ENCODE measurements at regions not wholly inside any gene's neighbourhood (a gene's known extent, or its start where the extent isn't known, plus 50 kb on each side); places are given as distances from the start of the nearest gene placed in this dataset.

DNA sequence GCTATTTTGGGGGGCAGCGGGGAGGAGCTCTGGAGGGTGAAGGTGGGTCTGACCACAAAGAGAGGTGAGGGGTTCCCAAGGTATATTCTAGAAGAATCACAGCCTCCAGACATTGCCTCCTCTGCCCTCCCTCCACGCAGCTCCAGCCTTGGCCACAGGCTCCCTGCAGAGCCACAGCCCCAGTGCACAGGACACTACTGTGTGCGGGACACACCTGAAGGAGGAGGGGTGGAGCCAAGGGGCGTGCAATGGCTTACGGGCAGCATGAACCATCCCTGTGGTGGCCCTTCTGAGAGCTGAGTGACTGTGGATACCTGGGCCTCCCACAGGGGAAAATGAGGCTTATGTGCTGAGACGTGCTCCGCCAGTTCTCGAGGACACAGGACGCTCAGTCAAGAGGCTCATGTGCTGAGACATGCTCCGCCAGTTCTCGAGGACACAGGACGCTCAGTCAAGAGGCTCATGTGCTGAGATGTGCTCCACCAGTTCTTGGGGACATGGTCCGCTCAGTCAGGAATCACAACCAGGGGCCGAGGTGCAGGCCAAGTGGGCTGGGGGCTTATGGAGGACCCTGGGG, 417.3 kb downstream of the SHANK2 start:
- no peak for DNase-seq

DNA sequence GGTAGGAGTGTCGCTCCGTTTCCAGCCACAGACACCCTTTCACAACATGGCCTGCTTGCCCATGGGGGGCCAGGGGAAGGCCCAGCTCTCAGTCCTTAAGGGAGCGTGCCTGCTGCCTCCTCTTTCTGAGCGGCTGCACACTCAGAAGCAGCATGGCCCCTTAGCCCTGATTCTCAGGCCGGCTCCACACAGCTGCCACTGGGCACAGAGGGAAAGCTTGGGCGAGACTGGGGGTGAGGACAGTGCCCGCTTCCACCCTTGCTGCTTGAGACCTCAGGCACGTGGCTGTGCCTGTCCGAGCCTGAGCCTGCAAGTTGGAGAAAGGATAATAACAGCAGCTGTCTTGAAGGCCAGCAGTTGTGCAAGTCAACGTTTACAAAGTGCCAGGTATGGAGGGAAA, 416.3 kb downstream of the SHANK2 start:
- DNase-seq = no peak

DNA sequence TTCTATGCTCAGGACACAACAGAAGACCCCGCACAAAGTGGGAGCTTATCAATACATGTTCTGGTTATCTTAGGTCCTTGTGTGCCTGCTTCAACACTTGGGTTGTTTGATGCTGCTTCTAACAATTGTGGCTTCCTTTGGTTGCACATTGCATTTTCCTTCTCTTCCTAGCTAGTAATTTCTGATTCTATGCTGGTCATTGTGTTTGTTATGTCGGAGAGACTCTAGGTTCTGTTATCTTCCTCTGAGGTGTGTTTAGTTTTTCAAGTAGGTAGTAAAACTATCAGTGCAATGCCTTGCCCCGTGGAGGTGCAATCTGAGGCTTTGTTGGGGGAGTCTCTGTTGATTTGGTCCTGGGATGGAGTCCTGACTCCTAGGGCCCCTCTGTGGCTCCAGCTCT, 414.2 kb downstream of the SHANK2 start:
- DNase-seq = no peak

DNA sequence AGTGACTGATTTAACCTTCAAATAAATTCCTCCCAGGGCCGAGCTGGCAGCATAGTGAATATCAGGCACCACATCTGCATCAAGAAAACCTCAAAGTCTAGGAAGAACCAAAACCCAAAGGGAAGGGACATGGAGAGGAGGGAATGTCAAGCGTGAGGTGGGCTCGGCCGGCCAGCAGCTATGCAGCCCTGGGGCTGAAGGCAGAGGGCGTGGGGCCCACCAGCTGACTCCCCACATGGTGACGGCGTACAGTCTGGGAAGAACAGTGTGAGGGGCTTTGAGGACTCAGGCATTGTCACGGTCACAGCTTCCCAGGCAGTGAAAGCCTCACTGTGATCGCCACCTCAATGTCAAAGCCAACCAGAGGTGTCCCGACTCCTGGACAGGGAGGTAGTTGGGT, 412.5 kb downstream of the SHANK2 start:
- DNase-seq = no peak

DNA sequence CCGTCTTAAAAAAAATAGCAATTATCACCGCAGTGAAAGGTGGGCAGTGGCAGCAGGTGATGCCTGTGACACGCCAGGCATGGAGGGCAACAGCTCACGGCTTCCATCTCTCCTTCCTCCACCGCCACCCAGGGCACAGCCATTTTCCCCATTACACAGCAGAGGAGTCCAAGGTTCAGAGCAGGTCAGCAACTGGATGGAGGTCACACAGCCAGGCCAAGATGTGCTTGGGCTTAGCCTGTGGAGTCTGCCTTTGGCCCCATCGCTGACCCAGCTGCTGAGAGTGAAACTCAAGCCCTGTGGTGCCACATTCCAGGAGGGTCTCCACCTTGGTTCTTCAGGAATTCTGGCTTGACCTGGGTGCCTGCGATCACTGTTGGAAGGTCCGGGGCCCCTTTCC, 411.1 kb downstream of the SHANK2 start:
- DNase-seq = no peak

DNA sequence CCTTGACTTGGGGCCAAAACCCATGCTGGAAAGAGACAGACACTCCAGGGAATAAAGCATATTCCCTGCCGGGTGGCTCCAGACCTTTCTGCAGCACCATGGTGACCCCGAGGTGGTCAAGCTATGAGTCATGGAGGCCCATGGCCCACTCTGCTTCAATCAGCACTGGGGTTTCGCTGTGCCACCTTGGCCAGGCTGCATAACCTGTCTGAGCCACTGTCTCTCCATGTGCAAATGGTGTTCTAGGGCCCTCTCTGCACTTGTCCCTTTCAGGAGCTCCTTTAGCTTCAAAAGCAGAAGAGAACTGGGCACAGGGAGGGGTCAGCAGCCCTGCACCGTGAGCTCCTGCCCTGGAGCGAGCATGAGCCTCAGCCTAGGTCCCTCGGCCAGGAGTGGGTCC, 410.1 kb downstream of the SHANK2 start:
- no peak for DNase-seq

DNA sequence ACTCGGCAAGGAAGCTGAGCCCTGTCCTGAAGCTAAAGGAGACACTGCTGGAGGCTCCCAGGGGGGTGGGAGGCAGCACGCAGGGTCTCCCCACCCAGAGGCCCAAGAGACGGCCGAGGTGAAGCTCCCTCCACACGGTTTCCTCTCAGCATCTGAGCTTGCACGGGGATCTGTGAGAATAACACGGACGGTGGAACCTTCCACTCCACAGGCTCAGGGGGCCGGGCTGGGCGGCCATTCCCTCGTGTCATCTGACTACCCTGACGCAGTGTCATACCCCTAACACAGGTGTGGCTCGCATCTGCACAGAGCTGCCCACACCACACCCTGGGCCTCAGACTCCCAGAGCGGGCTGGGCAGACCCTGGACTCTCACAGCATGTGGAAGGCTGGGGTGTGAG, 409.7 kb downstream of the SHANK2 start:
- DNase-seq = no peak

DNA sequence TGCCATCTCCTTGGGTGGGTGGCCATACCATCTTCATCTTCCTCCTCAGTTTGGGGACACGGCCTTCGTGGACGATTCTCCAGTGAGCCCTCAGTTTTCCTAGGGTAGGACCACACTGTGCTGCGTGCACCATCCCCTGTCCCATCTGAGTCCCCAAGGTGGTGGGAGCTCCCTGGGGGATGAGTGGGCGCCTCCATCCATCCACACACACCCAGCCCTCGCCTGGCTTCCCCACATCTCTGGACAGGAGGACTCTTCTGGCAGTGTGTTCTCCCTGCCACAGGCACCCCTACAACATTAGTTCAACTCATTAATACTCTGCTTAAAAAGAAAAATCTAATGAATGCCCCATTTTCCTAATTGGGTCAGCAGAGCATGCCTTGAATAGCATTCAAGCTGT, 408.5 kb downstream of the SHANK2 start:
- DNase-seq = no peak

DNA sequence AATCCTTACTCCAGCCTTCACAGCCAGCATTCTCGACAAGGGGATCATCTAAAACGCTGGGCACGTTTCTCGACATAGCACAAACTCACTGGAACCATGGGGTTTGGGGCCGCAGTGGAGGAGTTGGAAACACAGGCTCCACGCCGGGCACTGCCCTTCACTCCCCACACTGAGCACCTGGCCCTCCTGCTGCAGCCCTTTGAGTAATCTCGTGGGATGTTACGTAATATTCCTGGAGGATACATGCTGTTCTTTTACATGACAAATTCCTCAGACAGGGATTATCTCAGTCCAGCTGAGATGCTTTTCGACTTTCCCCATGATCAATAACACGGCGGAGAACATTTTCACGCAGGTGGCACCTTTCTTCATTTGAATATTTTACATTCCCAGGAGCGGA, 408.0 kb downstream of the SHANK2 start:
- no peak for DNase-seq

DNA sequence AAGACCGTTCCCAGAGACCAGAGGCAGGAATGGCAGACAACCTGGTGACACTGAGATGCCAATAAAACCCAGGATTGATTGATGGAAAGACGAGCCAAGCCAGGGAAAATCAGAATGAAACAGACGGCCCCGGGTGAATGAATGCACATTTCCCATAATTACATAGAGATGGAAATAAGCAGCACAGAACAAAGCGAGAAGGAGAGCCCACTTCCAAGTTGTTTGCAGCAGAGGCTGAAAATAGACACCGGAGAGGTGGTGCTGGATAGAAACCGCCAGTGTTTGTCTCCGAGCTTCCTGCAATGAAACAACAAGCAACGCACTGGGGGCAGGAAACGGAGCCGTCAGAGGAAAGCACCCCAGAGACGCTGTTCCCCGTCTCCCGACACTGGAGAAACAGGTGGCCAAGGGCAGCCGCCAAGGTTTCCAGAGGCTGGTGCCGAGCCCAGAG, 406.8 kb downstream of the SHANK2 start:
- no peak for DNase-seq

DNA sequence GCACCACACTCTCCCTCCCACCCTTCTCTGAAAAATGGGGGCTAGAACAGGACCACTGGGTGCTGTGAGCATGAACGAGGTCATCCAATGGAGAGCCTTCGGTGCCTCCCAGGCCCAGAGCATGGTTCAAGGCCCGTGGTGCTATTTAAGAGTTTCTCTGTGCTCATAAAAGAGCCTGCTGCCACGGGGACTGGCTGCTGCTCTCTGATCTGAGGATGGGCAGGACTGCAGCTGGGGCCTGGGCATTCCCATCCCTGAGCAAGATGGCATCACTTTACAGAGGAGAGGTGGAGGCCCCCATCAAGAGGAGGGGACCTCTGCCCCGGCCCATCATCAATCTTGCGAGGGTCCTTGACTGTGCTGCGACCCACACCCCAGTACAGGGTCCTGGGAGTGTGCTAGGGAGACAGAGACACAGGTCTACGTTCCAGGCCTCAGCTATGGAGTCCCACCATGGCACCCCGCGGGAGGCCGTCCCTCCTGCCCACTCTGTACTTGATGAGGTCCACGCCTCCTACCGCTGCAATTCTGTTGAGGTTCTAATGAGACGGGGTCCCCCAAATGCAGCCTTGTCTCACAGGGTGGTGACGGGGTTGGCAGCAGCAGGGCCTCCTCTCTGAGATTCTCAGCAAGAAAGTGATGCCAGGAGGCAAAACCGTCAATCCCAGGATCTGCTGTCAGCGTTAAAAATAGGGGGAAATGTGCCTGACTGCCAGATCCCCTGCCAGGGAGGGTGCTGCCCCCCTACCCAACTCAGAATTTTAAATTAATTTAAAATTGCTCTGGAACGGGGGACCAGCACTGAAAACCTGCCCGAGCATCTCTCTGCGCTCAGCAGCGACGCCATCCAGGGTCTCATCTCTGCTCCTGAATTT, 405.4 kb downstream of the SHANK2 start:
- no peak for DNase-seq

DNA sequence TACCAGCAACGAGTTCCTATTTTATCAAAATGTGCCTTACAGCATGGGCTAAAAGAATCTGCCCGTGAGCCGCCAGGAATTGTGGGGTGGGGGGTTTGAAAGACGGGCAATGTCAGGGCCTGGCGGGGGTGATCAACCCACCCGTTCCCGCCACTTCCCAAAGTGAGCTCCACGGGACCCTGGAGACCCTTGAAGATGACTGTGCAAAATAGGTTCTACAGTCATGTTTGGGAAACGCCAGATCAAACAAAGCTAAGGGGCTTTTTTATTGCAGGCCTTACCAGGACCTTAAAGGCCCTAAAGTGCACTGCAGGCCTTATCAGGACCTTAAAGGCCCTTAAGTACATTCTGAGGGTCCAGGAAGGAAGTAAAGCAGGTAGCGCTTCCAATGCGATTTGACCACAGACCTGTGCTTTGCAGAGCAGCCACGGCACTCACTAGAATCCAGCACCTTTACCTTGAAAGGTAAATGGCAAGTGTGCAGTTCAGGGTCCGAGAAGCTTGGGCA, 404.1 kb downstream of the SHANK2 start:
- DNase-seq = no peak

DNA sequence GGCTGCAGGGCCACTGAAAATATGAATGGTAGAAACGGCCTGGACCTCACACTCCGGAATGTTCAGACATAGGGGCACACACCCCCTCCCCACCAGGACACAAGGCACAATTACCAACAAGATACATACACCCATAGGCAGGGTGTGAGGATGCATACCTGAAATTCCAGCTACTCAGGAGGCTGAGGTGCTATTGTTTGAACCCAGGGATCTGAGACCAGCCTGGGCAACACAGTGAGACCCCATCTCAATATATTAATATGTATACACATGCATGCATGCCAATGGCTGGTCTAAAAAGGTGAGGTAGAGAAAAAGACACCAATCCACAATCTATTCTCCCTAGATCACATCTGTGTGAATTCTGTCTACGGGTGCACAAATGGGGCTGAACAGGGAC, 403.3 kb downstream of the SHANK2 start:
- no peak for DNase-seq

DNA sequence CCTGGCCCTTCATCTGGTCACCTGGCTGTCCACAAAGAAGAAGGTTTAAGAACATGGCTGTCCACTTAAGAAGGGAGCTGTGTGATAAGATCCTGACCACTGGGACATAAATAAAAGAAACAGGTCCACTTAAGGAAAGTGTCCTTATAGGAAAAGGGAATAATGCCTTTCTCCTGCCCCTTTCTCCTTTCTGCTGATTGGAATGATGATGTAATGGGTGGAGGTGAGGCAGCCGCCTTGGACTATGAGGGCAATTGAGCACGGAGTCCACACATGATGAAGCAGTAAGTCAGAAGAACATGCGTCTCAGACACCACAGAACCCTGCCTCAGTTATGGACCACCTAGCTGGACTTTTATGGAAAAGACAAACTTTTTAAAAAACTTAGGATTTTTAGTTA, 401.1 kb downstream of the SHANK2 start:
- no peak for DNase-seq

DNA sequence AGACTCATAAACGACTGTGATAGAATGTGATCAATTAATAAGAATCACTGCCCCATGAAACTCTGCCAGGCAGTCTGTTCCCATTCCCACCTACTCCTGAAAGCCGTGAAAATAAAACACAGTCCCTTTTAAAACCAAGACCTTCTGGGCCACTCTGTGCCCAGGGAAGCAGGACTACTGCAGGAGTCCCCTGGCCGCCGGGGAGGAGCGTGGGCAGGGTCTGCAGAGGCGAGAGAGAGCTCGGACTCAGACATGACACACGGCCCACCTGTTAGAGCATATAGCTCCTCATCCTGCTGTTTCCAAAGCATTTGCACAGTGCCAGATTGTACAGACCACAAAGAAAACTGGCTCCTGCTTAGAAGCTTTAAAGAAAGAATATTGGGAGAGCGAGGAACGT, 400.5 kb downstream of the SHANK2 start:
- no peak for DNase-seq

DNA sequence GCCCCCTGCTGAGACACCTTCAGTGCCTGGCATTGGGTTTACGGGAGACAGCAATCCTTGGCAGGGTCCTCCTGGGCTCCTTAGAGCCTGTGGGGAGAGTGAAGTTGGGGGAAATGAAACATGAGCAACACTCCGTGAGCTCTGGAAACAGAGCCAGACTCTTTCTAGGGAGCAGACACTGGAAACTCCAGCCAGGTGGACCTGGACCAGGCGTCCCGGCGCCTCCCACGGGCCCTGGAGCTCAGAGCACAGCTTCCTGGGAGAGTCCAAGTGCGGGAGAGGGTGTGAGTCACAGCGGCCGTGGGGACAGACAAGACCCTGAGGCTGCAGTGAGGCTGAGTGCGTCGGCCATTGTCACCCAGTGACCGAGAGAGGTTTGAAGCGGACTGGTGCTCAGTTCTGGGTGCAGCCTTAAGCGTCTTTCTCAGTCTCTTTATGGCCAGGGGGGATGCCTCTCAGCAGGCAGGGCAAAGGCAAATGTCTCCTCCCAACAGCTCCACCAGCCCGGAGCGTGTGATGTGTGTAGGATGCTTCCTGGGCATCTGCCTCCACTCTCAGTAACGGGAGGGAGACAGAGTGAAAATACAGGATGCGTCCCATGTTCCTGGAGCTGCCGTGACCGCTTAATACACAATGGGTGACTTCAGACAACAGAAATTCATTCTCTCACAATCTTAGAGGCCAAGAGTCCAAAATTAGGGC, 399.2 kb downstream of the SHANK2 start:
- no peak for DNase-seq

DNA sequence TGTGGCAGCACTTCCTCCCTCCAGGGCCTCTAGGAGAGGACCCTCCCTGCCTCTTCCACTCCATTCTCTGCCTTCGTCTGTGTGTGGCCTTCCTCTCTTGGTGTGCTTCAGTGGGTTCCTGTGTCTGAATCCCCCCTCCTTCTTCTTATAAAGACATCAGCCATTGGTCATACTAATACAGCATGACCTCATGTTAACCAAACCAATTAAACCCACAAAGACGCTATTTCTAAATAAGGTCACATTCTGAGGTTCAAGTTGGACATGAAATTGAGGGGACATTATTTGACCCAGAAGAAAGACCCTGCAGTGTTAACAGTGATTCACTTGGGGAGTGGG, 398.6 kb downstream of the SHANK2 start:
- no peak for DNase-seq

DNA sequence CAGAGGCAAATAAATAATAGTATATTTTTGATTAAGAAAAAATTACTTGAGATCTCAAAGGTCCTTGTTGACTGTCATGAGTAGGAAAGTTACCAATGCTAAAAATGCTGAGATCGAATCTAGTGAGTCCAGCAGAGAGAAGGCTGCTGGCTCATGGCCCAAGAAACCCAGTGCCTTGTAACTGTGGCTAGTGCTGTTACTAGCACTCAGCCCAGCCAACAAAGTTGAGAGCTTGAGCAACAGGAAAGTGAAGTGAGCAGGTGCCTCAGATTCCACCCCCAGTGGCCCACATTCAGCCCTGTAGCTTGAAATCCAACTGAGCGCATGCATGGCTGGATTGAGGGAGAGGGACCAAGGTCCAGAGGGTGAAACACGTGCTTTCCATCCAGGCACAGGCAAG, 398.2 kb downstream of the SHANK2 start:
- DNase-seq = no peak

DNA sequence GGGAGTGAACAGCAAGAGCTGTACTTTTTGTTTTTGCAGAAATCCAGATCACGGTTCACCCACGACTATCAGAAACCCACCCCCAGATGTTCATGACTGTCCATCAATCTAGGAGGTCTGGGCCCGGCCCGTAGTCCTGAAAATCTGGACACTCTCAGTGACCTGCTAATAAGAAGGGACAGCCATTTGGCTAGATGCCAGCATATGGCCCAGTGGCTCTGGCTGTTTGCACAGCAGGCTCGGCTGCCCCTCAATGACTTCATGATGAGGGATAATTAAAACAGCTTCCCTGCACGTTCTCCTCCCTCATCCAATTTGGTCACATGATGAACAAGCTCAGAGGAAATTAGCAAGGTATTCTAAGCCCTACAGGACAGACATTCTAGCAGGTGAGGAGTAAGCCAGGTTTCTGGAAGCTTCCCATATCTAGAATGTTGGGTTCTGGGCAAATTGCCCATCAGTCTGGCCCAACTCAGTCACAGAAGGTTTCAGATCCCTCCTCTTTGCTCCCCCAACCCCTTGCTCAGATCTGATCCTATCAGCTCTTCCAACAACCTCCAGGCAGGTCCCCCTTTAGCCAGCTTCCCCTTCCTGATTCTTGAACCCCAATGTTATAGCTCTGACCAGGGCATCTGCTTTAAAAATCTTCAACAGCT, 397.3 kb downstream of the SHANK2 start:
- DNase-seq = no peak

DNA sequence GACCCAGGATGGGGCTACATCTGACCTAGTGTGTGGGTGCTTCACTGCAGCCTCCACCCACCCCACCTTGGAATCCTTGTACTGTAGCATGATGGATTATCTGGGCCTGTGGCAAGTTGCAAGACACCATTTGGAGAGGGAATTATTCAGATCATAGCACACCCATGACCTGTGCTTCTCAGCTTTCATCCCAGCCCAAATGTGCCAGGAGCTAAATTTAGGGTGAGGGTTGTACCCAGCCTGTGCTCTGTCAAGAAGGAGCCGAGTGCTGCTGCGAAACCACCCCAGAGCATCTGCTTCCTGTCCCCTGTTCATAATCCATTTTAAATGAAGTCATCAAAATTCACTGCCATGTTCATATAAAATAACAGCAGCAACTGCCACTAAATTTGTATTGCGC, 394.5 kb downstream of the SHANK2 start:
- no peak for DNase-seq

DNA sequence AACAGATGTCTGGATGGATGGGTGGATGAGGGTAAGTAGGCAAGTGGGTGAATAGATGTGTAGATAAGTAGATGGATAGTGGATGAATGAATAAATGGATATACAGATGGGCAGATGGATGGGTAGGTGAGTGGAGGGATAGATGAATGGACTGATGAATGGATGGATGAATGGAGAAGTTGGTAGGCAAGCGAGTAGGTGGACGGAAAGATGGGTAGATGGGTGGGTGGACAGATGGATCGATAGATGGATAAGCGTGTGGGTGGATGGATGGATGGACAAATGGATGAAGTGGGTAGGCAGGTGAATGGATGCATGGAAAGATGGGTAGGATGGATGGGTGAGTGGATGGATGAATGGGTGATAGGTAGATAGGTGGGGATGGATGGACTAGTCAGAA, 393.2 kb downstream of the SHANK2 start:
- no peak for DNase-seq

DNA sequence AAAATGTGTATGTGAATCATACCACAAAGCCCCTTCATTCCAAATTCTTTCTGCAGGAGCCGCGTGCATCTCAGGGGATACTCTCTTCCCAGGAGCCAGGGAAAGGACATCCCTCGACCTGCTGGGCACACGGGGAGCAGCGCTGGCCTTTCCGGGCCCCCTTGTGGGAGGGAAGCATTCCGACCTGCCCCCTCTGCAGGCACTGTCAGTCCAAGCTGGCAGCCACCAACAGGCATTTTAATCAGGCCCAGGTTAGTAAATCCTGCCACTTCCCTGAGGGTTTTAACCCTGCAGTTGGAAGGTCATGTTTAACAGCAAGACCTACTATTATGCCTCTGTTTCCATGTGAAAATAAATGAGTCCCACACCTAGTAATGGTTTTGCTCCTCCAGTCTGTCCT, 391.5 kb downstream of the SHANK2 start:
- no peak for DNase-seq

DNA sequence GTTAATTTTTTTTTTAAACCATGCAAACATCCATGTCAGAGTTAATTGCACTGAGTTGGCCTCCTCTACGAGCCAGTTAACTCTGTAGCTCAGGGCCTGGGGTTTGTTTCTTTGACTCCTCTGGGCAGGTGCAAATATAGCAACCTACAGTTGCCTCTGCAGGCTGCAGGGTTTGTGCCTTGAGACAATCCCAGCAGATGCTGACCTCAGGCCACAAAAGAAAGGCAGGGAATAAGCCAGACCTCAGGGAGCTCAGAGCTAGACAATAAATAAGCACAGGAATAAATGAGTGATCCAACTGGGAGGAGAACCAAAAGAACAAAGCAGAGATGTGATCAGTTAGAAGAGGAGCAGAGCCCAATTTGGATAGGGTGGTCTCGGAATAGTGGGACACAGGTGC, 390.8 kb downstream of the SHANK2 start:
- no peak for DNase-seq

DNA sequence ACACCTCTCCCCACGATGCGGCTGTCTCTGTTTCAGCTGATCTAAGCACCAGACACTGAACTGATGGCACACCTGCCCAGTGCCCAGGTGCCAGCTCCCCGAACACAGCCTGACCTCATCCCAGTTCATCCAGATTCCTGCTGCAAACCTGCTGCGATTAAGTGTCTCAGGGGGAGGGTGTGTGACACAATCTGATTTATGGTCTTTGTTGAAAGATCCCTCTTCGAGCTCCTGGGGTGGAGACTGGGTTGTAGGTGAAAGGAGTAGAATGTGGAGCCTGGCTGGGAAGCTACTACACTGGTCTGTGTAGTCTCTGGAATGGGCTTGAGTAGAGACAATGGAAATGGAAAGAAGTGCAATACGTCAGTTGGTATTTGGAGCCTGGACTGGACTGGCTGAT, 390.3 kb downstream of the SHANK2 start:
- DNase-seq = no peak
